Hepatocyte (in vitro differentiated cells): ENCODE measurements at regions not wholly inside any gene's neighbourhood (a gene's known extent, or its start where the extent isn't known, plus 50 kb on each side); places are given as distances from the start of the nearest gene placed in this dataset.

Experiments used
- CTCF ChIP-seq: fragments of 200-600 bp; sonication (generic); IDR thresholded peaks from 2 replicates; pipeline ENCODE4 v1.5.1; 2016; ENCODE audit warnings: antibody characterized with exemption, mild to moderate bottlenecking; ENCODE audit not compliant: poor library complexity
- EZH2 ChIP-seq: fragments of 200-600 bp; sonication (generic); IDR thresholded peaks from 2 replicates; pipeline ENCODE4 v1.6.1; 2016; ENCODE audit warnings: antibody characterized with exemption, mild to moderate bottlenecking, borderline replicate concordance

- no peak for TF ChIP-seq CTCF
- no peak for TF ChIP-seq EZH2
Measured at GRCh38 chr5:2631758-2632157, 119.7 kb downstream of the IRX2 start.
